ENCODE measurements at regions not wholly inside any gene's neighbourhood (a gene's known extent, or its start where the extent isn't known, plus 50 kb on each side); places are given as distances from the start of the nearest gene placed in this dataset.
"Not testable (repeated sequence)": the region's sequence is repeated elsewhere in the genome, so short reads cannot be mapped to it uniquely, and the experiment has no call there.

DNA sequence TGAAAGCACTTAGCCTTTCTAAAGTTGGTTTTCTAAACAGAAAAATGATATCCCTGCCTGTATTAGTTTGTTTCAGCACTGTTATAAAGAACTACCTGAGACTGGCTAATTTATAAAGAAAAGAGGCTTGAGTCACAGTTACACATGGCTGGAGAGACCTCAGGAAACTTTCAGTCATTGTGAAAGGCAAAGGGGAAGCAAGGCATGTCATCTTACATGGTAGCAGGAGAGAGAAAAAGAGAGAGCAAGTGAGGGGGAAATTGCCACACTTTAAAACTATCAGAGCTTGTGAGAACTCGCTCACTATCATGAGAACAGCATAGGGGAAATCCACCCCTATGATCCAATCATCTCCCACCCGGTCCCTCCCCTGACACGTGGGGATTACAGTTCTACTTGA lies 64.9 kb downstream of the FAM170A start:
- DNase-seq = no peak

DNA sequence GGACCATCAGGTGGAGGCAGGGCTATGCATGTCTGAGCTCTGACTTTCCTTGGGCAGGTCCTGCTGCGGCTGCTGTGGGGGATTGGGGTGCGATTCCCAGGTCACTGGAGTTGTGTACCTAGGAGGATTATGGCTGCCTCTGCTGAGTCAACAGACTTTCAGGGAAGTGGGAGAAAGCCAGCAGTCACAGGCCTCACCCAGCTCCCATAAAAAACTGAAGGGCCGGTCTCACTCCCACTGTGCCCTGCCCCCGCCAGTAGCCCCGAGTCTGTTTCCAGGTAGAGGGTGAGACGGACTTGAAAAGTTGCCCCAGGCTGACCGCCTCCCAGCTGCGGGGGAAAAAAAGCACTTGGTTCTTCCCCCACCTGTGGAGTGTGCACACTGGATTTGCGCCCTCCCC lies 76.7 kb downstream of the FAM170A start:
- DNase-seq = no peak

DNA sequence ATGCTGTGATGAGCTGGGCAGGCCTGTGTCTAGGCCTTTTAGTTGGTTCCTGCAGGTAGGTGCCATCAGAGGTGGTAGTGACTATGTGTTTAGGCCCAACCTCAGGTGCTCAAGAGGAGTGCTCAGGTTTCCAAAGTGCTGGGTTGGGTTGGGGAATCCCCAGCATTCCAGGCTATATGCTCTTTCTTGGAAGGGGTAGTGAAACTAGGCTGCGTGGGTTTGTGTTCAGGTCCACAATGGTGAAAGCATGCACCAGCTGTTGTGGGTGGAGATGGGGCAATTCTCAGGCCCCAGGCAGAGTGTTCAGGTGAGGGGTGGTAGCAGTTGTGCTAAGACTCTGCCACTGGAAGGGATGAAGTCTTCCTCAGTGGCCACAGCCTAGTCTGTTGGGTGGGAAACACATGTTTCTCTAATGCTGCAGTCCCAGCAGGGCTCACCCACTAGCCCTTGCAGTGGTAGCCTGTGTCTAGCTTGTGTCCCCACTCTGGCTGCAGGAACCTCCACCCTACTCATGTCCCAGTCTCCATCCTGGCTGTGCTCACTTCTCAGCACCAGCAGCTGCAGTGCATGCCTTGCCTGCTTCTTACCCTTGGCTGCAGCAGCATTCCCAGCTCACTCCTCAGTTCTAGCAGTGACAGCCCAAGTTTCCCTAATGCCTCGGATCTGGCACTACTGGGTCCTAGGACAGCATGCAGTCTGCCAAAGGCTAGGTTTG lies 78.9 kb downstream of the FAM170A start:
- DNase-seq = no peak

DNA sequence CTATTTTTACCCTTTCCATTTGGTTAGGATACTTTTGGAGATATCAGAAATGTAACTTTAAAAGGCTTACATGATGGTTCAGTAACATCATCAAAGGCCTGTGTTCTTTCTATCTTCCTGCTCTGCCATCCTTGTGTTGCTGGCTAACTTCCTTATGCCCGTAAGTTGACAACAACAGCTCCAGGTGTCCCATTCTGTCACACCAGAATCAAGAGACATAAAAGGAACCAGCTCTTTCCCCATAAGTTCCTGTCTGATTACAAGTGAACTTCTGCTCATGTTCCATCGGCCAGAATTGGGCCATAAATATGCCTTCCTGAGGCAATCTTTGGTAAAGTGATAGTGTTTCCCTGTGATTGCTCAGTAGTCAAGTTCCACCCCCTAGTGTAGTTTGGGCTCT lies 92.4 kb downstream of the FAM170A start:
- DNase-seq = no peak

DNA sequence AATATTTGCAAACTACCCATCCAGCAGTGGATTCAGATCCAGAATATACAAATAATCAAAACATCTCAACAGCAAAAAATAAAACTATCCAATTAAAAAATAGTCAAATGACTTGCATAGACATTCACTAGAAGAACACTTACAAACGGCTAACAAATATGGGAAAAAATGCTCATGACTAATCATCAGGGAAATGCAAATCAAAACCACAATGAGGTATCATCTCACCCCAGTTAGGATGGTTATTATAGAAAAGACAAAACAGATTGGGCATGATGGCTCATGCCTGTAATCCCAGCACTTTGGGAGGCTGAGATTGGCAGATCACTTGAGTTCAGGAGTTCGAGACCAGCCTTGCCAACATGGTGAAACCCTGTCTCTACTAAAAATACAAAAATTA lies 95.9 kb downstream of the FAM170A start:
- DNase-seq = not testable (repeated sequence)

DNA sequence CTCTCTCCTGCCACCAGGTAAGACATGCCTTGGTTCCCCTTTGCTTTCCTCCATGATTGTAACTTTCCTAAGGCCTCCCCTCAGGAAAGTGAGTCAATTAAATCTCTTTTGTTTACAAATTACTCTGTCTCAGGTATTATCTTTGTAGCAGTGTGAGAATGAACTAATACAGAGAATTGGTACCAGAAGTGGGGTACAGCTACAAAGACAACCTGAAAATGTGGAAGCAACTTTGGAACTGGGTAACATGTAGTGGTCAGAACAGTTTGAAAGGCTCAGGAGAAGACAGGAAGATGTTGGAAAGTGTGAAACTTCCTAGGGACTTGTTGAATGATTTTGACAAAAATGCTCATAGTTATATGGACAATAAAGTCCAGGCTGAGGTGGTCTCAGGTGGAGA lies 97.2 kb downstream of the FAM170A start:
- no peak for DNase-seq

DNA sequence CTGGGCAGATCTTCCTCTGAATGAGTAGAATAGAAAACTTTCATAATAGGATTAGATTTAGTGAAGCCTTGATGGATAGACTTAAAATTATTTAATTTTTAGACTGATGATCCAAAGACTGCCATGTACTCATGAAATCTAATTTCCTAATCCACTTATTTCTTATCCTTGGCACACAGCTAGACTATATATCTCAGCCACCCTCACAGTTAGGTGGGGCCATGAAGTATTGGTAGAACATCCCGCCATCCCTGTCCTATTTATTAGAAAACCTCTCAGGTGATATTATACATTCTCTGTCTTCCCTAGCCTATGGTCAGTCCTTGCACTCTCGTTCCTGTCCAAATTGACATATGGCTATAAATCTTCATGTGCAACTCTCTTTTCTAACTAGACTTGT lies 110.9 kb downstream of the FAM170A start:
- DNase-seq = no peak

DNA sequence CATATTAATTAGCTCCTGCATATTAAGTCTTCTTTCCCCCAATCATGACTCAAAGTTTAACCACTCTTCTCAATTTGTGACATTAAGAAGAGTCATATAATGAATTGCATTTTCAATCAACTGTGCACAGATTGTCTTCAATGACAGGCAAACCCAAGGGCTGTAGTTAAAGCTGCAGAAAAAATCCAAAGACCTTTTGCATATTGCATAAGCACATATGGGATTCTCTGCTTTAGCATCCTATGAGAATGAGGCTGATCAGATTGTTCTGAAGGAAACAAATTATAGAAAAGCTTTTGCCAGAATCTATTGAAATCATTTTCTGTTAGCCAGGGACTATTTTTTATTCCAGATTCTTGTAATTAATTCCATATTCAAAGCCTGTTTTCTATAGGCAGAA lies 112.3 kb downstream of the FAM170A start:
- no peak for DNase-seq

DNA sequence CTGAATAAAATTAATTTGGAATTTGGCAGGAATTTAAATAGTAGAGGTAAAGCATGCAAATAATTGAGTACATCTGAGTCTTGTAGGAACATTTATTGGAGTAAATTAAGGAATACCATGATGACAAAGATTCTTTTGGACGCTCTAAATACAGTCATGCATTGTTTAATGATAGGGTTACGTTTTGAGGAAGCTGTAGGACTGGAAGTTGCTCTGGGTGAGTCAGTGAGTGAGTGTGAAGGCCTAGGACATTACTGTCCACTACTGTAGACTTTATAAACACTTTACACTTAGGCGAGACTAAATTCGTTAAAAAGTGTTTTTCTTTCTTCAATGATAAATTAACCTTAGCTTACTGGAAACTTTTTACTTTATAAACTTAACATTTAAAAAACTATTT lies 113.0 kb downstream of the FAM170A start:
- no peak for DNase-seq

DNA sequence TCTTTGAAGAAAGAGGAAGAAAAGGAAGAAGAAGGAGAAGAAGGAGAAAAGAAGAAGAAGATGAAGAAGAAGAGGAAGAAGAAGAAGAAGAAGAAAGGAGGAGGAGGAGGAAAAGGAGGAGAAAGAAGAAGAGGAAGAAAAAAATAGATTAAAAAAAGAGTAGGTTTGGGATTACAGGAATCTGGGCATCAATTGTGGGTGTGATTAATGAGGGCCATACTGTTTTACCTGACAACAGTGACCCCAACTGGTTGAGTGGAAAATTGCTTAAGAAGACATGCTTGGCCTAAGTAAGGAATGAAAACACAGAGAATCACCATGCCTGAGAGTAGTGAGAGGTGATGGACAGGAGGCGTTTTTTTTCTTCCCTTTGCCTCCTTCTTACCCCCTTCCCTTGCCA lies 114.6 kb downstream of the FAM170A start:
- DNase-seq = peak; percentile 34

DNA sequence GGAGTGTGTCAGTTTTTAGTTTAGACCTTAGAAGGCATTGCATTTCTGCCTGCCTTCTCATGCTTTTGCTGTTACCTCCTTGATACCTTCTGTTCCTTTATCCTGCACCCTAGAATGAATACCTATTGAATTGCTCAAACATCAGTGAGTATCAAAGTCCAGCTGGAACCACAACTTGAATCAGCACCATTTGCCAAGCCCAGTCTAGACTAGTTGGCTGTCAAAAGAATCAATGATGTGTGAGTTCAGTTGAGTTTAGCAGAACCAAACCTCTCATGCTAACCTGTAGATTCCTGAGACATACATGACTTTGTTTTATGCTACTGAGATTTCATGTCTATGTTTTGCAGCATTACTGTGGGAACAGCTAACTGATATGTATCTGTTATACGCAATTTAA lies 116.6 kb downstream of the FAM170A start:
- DNase-seq = no peak

DNA sequence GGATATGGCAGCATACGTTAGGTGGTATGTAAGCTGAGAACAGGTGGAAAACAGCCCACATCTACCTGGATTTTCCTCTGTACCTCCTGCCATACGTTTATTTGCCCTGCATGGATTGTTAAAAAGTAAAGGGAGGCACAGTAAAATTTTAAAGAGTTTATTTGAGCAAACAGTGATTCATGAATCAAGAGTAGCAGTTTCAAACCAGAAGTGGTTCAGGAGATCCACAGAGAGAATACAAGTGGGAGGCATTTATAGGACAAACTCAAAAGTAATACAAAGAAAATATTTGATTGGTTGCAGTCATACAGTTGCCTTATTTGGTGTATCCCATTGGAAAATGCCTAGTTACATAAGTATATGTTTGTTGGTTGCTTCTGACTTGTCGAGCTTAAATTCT lies 117.6 kb downstream of the FAM170A start:
- DNase-seq = no peak

DNA sequence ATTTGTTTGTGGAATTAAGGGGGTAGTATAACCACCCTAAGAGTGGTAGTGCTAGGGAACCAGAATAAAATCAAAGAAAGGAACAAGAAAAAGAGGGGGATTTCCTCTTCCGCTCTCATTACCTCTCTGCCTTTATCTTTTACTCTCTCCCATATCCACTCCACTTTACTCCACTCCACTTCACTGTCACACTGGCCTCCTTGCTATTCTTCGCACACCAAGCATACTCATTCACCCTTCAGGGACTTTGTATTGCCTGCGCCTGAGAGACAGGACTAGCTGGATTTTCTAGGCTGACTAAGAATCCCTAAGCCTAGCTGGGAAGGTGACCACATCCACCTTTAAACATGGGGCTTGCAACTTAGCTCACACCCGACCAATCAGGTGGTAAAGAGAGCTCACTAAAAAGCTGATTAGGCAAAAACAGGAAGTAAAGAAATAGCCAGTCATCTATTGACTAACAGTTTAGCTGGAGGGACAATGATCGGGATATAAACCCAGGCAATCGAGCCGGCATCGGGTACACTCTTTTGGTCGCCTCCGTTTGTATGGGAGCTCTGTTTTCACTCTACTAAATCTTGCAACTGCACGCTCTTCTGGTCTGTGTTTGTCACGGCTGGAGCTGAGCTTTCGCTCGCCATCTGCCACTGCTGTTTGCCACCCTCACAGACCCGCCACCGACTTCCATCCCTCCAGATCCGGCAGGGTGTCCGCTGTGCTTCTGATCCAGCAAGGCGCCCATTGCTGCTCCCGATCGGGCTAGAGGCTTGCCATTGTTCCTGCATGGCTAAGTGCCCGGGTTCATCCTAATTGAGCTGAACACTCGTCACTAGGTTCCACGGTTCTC lies 121.8 kb downstream of the FAM170A start:
- no peak for DNase-seq

DNA sequence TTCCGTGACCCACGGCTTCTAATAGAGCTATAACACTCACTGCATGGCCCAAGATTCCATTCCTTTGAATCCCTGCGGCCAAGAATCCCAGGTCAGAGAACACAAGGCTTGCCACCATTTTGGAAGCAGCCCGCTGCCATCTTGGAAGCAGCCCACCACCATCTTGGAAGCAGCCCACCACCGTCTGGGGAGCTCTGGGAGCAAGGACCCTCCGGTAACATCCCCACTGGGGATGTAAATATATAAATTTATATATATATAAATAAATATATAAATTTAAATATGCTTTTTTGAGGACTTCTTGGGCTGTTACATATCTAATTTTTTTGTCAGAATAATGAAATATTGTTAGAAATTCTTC lies 122.4 kb downstream of the FAM170A start:
- no peak for DNase-seq

DNA sequence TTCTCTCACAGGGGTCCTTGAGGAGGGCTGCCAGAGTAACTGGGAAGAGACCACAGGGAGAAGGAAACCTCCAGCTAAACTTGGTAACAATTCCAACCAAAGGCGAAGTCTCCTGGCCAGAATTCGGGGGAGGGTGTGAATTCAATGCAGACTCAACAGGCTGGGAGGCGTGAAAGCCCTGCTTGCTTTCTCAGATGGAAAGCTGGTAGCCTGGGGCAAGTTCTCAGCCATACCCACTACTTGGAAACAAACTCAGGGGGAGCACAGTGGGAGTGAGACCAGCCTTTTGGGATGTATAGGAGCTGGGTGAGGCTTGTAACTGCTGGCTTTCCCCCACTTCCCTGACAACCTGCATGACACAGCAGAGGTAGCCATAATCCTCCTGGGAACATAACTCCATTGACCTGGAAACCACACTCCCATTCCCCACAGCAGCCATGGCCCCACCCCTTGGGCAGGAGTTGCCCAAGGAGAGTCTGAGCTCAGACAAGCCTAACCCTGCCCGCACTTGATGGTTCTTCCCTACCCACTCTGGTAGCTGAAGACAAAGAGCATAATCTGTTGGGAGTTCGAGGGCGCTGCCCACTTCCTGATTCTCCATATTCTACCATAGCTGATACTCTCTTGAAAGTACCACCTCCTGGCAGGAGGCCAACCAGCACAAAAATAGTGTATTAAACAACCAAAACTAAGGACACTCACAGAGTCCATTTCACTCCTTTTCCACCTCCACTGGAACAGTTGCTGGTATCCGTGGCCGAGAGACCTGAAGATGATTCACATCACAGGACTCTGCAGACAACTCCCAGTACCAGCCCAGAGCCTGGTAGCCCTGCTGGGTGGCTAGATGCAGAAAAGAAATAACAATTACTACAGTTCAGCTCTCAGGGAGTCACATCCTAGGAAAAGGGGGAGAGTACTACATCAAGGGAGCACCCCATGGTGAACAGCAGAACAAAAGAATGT lies 123.8 kb downstream of the FAM170A start:
- no peak for DNase-seq

DNA sequence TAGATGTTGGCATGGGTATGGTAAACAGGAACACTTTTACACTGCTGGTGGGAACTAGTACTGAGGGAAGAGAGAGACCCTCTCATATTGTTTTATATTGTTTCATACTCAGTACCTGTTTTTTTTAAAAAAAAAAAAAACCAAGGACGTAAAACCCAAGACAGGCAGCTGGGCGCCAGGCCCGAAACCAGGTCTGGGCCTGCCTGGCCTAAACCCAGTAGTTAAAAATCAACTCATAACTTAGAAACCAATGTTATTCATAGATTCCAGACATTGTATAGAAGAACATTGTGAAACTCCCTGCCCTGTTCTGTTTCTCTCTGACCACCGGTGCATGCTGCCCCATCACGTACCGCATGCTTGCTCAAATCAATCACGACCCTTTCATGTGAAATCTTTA lies 125.5 kb downstream of the FAM170A start:
- DNase-seq = not testable (repeated sequence)

DNA sequence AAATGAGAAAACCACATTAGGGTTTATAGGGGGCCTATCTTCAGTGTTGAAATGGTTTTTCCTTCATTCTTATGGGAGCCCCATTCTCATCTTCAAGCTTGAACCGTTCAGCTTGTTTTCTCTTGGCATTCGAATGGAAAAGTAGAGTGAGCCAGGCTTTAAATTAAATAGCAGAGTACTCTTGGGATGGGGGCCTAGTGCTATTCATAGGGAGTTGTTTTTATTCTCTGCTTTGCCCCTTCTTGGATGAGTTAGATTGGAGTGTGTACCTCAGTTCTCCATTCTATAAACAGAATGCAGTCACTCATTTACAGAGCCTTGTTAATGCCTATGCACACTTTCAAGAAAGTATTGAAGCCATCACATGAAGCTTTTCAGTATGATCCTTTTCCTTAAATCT lies 127.9 kb downstream of the FAM170A start:
- no peak for DNase-seq

DNA sequence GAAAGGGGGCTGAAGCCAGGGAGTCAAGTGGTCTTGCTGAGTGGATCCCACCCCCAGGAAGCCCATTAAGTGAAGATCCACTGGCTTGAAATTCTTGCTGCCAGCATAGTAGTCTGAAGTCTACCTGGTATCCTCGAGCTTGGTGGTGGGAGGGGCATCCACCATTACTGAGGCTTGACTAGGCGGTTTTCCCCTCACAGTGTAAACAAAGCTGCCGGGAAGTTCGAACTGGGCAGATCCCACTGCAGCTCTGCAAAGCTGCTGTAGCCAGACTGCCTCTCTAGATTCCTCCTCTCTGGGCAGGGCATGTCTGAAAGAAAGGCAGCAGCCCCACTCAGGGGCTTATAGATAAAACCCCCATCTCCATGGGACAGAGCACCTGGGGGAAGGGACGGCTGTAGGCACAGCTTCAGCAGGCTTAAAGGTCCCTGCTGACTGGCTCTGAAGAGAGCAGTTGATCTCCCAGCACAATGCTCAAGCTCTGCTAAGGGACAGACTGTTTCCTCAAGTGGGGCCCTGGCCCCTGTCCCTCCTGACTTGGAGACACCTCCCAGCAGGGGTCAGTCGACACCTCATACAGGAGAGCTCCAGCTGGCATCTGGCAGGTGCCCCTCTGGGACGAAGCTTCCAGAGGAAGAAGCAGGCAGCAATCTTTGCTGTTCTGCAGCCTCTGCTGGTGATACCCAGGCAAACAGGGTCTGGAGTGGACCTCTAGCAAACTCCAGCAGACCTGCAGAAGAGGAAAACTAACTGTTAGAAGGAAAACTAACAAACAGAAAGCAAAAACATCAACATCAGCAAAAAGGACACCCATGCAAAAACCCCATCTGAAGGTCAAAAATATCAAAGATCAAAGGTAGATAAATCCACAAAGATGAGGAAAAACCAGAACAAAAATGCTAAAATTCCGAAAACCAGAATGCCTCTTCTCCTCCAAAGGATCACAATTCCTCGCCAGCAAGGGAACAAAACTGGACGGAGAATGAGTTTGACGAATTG lies 140.6 kb downstream of the FAM170A start:
- DNase-seq = not testable (repeated sequence)

DNA sequence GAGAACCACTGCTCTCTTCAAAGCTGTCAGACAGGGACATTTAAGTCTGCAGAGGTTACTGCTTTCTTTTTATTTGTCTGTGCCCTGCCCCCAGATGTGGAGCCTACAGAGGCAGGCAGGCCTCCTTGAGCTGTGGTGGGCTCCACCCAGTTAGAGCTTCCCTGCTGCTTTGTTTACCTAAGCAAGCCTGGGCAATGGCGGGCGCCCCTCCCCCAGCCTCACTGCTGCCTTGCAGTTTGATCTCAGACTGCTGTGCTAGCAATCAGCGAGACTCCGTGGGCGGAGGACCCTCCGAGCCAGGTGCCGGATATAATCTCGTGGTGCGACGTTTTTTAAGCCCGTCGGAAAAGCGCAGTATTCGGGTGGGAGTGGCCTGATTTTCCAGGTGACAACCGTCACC lies 150.8 kb downstream of the FAM170A start:
- not testable (repeated sequence) for DNase-seq

DNA sequence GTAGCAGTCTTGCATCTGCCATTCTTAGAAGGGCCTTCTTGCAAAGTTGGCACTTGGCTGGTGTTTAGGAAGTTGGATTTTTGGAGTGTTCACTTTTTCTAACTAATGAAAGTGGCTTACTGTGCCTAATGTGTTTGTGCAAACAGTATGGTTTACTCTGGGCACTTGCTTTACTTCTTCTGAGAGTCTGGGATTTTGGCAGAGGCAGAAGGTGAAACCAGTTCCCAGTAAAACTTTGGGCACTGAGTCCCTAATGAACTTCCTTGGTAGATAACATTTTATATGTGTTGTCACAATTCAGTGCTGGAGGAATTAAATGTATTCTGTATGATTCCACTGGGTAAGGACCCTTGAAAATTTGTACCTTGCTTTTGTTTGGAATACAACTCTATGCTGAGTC lies 155.7 kb downstream of the FAM170A start:
- DNase-seq = no peak

DNA sequence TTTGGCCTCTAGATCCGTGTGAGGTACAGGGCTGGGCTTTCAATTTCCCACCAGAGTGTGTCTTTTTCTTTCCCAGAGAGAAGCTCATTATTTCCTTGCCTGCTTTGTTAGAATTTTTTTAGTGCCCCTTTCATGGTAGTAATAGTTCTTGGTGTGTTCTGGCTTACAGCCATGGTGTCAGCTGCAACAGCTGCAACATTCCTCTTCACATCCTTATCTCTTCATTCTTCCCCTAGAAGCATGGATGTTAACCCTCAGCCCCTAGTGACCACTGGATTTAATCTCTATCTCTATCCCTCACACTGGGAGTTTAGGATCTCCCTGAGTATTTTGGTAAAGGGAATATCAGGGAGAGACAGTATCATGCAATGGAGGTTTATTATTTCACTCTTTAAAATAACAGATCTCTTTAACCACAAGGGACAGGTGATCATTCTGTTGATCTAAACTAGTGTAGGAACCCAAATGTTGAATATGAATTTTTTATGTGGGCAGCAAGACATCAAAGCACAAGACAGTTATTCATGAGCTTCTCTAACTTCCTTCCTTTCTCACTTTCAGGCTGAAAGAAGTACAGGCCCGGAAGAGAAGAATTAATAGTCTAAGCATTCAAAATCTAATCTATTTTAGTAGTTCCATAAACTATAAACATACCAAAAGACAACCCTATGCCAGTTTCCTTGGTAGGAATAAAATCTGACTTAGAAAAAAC lies 160.2 kb downstream of the FAM170A start:
- no peak for DNase-seq
